AG09319 (cell line): ENCODE measurements at regions not wholly inside any gene's neighbourhood (a gene's known extent, or its start where the extent isn't known, plus 50 kb on each side); places are given as distances from the start of the nearest gene placed in this dataset.

Source experiments
- DNase-seq: peaks from one replicate; pipeline ENCODE4 v3.0.0-alpha.2; 2010; ENCODE audit warnings: low read depth; ENCODE audit errors: extremely low read depth
- TF ChIP-seq, protein P1 (sequence below): IDR thresholded peaks from 2 replicates; pipeline ENCODE4 v1.5.1; 2011; ENCODE audit warnings: low read depth, mild to moderate bottlenecking, inconsistent platforms, low read length, moderate library complexity

DNA sequence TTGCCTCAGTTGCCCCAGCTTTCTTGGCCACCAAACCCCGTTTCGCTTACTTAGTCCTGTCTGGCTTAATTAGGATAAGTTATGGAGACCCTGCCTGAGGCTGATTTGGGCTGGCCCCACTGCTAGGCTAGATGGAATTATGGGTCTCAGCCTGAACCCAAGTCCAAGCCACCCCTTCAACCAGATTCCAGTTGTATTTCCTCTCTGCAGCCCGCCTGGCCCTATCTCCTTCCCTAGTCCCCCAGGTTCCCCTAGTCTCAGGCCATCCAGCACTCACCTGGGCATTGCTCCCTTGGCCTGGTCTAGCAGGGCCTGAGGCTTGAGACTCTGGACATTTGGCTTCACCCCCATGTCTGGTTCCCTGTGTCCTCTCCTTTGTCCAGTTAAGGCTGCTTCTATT is 111.7 kb upstream of the IPO9 start:
- TF ChIP-seq, protein P1, sequence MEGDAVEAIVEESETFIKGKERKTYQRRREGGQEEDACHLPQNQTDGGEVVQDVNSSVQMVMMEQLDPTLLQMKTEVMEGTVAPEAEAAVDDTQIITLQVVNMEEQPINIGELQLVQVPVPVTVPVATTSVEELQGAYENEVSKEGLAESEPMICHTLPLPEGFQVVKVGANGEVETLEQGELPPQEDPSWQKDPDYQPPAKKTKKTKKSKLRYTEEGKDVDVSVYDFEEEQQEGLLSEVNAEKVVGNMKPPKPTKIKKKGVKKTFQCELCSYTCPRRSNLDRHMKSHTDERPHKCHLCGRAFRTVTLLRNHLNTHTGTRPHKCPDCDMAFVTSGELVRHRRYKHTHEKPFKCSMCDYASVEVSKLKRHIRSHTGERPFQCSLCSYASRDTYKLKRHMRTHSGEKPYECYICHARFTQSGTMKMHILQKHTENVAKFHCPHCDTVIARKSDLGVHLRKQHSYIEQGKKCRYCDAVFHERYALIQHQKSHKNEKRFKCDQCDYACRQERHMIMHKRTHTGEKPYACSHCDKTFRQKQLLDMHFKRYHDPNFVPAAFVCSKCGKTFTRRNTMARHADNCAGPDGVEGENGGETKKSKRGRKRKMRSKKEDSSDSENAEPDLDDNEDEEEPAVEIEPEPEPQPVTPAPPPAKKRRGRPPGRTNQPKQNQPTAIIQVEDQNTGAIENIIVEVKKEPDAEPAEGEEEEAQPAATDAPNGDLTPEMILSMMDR: no peak
- DNase-seq: no peak

DNA sequence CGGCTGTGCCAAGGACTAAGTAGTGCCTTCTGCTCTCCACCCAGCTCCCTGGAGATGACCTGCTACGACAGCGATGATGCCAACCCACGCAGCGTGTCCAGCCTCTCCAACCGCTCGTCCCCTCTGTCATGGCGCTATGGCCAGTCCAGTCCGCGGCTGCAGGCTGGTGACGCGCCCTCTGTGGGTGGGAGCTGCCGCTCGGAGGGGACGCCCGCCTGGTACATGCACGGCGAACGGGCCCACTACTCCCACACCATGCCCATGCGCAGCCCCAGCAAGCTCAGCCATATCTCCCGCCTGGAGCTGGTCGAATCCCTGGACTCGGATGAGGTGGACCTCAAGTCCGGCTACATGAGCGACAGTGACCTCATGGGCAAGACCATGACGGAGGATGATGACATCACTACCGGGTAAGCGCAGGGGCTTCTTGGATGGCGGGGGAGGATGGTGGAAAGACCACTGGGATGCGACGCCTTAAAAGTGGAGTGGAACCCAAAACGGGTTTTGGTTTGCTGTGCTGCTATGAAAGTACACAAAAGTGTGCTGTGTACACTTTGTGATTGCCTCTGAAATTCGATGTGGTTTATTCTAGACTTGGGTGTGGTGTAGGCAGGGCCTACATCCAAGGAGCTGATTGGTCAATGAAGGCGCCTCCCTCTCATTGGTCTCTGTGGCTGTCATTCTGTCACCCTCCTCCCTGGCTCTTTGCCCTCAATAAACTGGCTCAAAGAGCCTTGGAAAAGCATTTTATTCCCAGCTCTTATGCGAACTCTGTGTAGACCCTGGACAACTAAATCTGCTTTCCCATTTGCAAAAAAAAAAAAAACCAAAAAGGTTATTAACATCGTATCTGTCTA is 110.4 kb upstream of the IPO9 start:
- TF ChIP-seq, protein P1: no peak
- no peak for DNase-seq

DNA sequence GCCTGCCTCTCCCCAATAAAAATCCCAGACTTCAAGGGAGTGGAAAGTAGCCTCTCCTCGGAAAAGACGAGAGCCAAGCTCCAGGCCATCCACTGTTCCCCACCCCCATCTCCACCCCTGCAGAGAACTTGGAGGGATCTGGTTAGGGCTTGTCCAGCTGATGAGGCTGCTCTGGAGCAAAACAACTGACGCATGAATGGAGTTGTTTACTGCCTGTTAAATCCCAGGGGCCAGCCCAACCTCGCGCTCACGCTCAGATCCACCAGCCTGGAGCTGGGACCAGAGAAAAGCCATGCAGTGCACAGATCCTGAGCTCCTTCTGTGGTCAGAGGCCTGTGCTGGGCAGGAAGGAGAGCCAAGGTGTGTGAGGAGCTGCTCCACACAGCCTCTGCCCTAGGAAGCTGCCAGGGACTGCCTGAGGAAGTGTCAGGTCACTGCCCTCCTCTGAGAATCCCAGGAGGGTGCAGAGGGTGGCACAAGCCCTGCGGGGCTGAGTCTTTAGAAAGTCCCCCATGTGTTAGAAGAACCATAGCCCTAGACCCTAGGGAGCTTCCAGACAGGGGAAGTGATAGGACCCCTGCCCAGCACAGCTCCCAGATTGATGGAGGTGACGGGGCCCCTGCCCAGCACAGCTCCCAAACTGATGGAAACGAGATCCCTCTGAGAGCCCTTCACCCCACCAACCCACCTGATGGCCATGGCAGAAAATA is 109.0 kb upstream of the IPO9 start:
- peak; percentile 86 for DNase-seq
- TF ChIP-seq, protein P1: no peak

DNA sequence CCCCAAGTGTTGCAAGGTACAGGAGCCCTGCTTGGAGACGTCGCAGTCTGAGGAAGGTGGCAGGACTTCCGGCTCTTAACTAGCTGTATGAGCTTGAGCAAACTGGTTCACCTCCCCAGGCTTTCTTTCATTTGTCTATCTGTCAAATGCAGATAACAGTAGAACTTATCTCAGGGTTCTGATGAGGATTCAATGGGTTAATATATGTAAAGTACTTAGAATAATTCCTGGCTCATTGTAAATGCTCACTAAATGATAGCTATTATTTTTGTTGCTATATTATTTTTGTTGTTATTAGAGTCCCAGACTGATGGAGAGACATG is 108.5 kb upstream of the IPO9 start:
- no peak for DNase-seq
- TF ChIP-seq, protein P1: no peak

DNA sequence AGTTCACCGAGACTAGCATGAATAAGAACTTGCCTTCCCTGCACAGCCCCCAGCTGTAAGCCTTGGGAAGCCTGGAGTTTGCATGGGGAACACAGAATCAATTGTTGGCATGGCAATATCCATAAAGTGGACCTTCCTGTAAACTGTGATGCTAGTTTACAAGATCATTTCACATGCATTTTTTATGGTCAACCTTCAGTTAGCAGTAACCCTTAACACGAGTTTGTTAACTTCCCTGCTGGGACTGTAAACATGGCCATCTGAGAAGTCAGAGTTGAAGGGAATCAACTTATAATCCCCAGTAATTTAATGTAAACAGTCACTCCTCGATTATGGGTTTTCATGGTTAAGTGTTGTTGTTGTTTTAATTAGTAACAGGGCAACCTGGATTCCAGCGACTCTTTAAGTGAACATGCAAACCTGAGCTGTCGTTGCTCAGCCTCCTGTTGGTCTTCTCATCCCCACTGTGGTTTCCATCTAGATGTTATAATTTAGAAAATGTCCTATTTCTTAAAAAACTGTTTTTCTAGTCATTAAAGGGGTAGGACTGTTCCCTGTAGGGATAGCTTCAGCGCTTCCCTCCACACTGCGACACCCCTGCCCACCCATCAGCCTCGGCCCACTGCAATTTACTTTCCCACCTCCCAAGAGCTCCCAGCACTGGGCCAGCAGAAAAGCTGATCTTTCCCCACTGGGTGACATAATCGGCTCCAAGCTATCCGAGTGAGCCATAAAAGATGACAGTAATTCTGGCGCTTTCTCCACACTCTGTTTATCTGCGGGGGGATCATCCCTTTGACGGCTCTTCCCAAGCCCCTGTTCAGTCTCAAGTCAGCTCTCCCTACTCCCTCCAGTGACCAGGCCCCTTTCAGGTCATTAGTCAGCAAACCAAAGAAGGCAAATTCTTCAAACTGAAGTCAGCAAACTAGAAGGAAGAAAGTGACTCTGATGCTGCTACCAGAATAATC is 107.6 kb upstream of the IPO9 start:
- TF ChIP-seq, protein P1: no peak
- no peak for DNase-seq

GRCh38 chr1:201724039-201724765 is 104.8 kb upstream of the IPO9 start:
- TF ChIP-seq, protein P1: no peak

More at GRCh38 chr1:201724039-201724765, 104.8 kb upstream of the IPO9 start:
- no peak for DNase-seq
